ENCODE measurements at regions not wholly inside any gene's neighbourhood (a gene's known extent, or its start where the extent isn't known, plus 50 kb on each side); places are given as distances from the start of the nearest gene placed in this dataset.

DNA sequence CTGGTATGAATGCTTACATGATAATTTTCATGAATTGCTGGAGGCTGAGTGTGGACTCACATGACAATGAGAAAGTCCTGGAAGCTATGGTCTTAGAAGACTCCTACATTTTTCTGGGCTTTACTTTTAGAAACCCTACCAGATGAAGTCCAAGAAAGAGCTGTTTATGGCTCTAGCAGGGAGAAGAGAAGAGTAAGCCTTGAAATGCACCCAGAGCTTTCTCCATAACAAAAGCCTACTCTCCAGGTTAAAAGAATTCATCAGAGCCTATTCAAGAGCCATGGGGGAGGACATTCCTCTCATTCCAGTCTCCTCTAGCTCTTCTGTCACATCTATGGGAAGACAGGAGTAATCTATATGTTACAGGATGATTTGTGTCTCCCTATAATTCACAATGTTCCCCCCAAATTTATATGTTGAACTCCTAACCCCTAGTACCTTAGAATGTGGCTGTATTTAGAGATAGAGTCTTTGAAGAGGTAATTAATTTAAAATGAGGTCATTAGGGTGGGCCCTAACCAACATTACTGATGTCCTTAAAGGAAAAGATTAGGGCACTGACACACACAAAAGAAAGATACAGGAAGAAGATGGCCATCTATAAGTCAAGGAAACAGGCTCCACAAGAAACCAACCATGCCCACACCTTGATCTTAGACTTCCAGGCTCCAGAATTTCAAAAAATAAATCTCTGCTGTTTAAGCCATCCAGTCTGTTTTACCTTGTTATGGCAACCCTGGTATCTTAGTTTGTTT is 193.8 kb upstream of the PTER start (continued):
- TF ChIP-seq SIX5 (IDR thresholded peaks at IDR 0.05; ENCODE audit: low read depth, low read length) (no peak), EGR1 (IDR thresholded peaks at IDR 0.05; ENCODE audit: borderline replicate concordance, low read depth, low read length) (no peak), EP300 (IDR thresholded peaks at IDR 0.05; ENCODE audit: borderline replicate concordance in 1 of 2, low read depth in 2 of 2, low read length in 2 of 2) (peak in 1 of 2 experiments; percentile 95; a peak in 1 of 3 replicates), ASH2L (IDR thresholded peaks at IDR 0.05; ENCODE audit: low read length) (peak; percentile 44), ZNF274 (IDR thresholded peaks at IDR 0.05; ENCODE audit: borderline replicate concordance, extremely low read depth, low read length) (no peak), GABPA (IDR thresholded peaks at IDR 0.05; ENCODE audit: borderline replicate concordance, insufficient read depth, low read length) (no peak), RXRA (IDR thresholded peaks at IDR 0.05; ENCODE audit: insufficient read depth, low read depth, low read length) (no peak), CHD2 (IDR thresholded peaks at IDR 0.05; ENCODE audit: low read length) (no peak), RFX5 (IDR thresholded peaks at IDR 0.05; ENCODE audit: borderline replicate concordance, low read depth, low read length) (no peak)
- TF ChIP-seq, protein P1, sequence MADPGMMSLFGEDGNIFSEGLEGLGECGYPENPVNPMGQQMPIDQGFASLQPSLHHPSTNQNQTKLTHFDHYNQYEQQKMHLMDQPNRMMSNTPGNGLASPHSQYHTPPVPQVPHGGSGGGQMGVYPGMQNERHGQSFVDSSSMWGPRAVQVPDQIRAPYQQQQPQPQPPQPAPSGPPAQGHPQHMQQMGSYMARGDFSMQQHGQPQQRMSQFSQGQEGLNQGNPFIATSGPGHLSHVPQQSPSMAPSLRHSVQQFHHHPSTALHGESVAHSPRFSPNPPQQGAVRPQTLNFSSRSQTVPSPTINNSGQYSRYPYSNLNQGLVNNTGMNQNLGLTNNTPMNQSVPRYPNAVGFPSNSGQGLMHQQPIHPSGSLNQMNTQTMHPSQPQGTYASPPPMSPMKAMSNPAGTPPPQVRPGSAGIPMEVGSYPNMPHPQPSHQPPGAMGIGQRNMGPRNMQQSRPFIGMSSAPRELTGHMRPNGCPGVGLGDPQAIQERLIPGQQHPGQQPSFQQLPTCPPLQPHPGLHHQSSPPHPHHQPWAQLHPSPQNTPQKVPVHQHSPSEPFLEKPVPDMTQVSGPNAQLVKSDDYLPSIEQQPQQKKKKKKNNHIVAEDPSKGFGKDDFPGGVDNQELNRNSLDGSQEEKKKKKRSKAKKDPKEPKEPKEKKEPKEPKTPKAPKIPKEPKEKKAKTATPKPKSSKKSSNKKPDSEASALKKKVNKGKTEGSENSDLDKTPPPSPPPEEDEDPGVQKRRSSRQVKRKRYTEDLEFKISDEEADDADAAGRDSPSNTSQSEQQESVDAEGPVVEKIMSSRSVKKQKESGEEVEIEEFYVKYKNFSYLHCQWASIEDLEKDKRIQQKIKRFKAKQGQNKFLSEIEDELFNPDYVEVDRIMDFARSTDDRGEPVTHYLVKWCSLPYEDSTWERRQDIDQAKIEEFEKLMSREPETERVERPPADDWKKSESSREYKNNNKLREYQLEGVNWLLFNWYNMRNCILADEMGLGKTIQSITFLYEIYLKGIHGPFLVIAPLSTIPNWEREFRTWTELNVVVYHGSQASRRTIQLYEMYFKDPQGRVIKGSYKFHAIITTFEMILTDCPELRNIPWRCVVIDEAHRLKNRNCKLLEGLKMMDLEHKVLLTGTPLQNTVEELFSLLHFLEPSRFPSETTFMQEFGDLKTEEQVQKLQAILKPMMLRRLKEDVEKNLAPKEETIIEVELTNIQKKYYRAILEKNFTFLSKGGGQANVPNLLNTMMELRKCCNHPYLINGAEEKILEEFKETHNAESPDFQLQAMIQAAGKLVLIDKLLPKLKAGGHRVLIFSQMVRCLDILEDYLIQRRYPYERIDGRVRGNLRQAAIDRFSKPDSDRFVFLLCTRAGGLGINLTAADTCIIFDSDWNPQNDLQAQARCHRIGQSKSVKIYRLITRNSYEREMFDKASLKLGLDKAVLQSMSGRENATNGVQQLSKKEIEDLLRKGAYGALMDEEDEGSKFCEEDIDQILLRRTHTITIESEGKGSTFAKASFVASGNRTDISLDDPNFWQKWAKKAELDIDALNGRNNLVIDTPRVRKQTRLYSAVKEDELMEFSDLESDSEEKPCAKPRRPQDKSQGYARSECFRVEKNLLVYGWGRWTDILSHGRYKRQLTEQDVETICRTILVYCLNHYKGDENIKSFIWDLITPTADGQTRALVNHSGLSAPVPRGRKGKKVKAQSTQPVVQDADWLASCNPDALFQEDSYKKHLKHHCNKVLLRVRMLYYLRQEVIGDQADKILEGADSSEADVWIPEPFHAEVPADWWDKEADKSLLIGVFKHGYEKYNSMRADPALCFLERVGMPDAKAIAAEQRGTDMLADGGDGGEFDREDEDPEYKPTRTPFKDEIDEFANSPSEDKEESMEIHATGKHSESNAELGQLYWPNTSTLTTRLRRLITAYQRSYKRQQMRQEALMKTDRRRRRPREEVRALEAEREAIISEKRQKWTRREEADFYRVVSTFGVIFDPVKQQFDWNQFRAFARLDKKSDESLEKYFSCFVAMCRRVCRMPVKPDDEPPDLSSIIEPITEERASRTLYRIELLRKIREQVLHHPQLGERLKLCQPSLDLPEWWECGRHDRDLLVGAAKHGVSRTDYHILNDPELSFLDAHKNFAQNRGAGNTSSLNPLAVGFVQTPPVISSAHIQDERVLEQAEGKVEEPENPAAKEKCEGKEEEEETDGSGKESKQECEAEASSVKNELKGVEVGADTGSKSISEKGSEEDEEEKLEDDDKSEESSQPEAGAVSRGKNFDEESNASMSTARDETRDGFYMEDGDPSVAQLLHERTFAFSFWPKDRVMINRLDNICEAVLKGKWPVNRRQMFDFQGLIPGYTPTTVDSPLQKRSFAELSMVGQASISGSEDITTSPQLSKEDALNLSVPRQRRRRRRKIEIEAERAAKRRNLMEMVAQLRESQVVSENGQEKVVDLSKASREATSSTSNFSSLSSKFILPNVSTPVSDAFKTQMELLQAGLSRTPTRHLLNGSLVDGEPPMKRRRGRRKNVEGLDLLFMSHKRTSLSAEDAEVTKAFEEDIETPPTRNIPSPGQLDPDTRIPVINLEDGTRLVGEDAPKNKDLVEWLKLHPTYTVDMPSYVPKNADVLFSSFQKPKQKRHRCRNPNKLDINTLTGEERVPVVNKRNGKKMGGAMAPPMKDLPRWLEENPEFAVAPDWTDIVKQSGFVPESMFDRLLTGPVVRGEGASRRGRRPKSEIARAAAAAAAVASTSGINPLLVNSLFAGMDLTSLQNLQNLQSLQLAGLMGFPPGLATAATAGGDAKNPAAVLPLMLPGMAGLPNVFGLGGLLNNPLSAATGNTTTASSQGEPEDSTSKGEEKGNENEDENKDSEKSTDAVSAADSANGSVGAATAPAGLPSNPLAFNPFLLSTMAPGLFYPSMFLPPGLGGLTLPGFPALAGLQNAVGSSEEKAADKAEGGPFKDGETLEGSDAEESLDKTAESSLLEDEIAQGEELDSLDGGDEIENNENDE (IDR thresholded peaks at IDR 0.05; ENCODE audit: insufficient replicate concordance, low read length) = peak; percentile 88
